ENCODE measurements at regions not wholly inside any gene's neighbourhood (a gene's known extent, or its start where the extent isn't known, plus 50 kb on each side); places are given as distances from the start of the nearest gene placed in this dataset.
"Not testable (repeated sequence)": the region's sequence is repeated elsewhere in the genome, so short reads cannot be mapped to it uniquely, and the experiment has no call there.

DNA sequence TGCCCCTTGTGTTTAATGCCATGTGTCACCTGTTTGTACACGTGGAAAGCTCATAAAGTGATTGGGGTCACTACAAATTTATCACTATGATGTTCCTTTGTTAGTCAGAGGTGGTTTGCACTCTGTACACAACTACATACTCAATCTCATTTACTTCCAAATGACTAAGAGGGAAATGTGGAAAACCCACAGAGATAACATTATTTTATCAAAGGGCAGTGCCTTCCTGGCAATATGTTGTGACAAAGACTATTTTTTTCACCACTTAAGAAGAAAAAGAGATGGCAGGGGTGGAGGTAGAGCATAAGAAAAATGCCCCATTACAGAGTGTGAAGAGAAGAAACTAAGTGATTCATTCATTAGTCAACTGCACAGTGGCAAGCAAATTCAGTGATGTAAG lies 1064.1 kb upstream of the FLRT2 start:
- Histone ChIP-seq H3K4me3 (no peak overlapping the region), H3K27ac (no peak overlapping the region)

GRCh38 chr14:84468153-84468552 lies 1061.8 kb upstream of the FLRT2 start:
- no peak overlapping the region for H3K4me3 ChIP-seq
- no peak overlapping the region for H3K27ac ChIP-seq

DNA sequence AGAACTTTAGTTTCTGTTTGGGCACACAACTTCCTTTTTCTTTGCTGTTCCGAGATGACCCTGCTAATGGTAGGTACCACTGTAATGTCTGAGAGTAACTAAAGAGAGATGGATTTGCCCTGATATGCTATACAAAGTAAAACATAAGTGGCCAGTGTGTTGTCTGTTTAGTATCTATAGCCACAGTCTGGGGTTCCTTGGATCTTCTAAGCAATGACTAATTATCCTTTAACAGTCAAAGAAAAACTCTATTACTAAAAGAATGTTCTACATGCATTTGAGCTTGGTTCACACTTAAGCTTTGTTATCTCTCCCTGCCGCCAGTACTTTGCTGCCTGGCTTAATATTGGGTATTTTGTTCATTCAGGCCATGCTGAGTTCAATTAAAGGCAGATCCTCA lies 1051.9 kb upstream of the FLRT2 start:
- Histone ChIP-seq H3K4me3 (no peak overlapping the region), H3K27ac (no peak overlapping the region)

GRCh38 chr14:84482256-84483071 lies 1047.5 kb upstream of the FLRT2 start:
- no peak overlapping the region for H3K4me3 ChIP-seq
- H3K27ac ChIP-seq, result no peak overlapping the region

DNA sequence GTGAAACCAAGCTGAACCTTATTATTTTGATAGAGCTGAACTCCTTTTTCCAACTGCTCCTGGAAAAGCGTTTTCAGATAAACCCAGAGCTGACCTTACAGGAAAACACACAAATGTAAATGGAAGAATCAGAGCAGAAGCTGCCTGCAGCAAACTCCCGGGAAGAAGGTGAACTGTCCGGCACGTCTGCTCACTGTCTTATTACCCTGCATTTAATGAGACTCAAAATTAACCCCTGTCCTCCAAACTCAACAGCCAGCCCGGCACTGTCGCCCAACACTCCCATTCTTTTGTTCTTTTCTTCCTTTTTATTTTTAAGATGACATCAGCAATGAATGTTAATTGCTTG lies 1046.9 kb upstream of the FLRT2 start:
- no peak overlapping the region for H3K27ac ChIP-seq
- H3K4me3 ChIP-seq, result no peak overlapping the region

- not testable (repeated sequence) for H3K27ac ChIP-seq, H3K4me3 ChIP-seq
Measured at GRCh38 chr14:84484243-84484642, 1045.7 kb upstream of the FLRT2 start.

- H3K4me3 ChIP-seq, result no peak overlapping the region
- no peak overlapping the region for H3K27ac ChIP-seq
Measured at GRCh38 chr14:84485036-84485435, 1044.9 kb upstream of the FLRT2 start.

DNA sequence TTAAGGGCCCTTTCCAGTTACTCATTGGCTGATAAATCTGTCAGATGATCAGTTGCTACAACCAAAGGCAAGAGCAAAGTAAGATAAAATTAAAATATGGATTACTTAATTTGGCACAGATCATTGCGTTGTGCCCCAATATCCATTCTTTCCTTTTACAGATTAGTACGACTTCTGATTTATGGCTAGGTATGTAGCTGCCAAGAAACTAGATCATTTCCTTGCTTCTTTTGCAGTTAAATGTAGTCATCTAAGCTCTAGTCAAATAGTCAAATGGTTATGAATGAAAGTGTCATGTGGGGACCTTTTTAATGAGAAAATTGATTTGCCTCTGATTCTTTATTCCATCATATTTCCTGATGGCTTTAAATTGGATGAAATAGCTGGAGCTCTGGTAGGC lies 1039.9 kb upstream of the FLRT2 start:
- Histone ChIP-seq H3K4me3 (no peak overlapping the region), H3K27ac (no peak overlapping the region)

GRCh38 chr14:84492685-84493084 lies 1037.3 kb upstream of the FLRT2 start:
- Histone ChIP-seq H3K4me3 (no peak overlapping the region), H3K27ac (no peak overlapping the region)

DNA sequence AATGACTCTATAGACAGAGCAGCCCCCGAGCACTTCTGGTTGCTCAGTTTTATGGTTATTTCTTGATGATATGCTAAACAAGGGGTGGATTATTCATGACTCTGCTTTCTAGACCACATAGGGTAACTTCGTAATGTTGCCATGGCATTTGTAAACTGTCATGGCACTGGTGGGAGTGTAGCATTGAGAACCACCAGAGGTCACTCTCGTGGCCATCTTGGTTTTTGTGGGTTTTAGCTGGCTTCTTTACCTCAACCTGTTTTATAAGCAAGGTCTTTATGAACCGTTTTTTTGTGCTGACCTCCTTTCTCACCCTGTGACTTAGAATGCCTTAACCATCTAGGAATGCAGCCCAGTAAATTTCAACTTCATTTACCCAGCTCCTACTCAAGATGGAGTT lies 1036.2 kb upstream of the FLRT2 start:
- no peak overlapping the region for H3K27ac ChIP-seq
- no peak overlapping the region for H3K4me3 ChIP-seq

- Histone ChIP-seq H3K4me3 (no peak overlapping the region), H3K27ac (no peak overlapping the region)
Measured at GRCh38 chr14:84496677-84497076, 1033.3 kb upstream of the FLRT2 start.

DNA sequence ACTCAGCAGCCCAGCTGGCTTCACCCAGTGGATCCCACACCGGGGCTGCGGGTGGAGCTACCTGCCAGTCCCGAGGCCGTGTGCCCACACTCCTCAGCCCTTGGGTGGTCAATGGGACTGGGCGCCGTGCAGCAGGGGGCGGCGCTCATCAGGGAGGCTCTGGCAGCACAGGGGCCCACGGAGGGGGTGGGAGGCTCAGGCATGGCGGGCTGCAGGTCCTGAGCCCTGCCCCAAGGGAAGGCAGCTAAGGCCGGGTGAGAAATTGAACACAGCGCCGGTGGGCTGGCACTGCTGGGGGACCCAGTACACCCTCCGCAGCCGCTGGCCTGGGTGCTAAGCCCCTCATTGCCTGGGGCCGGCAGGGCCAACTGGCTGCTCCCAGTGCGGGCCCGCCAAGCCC lies 1017.1 kb upstream of the FLRT2 start:
- H3K4me3 ChIP-seq, H3K27ac ChIP-seq: not testable (repeated sequence)

- H3K27ac ChIP-seq, result no peak overlapping the region
- no peak overlapping the region for H3K4me3 ChIP-seq
Measured at GRCh38 chr14:84519836-84520235, 1010.1 kb upstream of the FLRT2 start.

GRCh38 chr14:84520711-84521338 lies 1009.1 kb upstream of the FLRT2 start:
- Histone ChIP-seq H3K4me3 (no peak overlapping the region), H3K27ac (no peak overlapping the region)

- Histone ChIP-seq H3K4me3 (no peak overlapping the region), H3K27ac (no peak overlapping the region)
Measured at GRCh38 chr14:84523746-84524145, 1006.2 kb upstream of the FLRT2 start.

DNA sequence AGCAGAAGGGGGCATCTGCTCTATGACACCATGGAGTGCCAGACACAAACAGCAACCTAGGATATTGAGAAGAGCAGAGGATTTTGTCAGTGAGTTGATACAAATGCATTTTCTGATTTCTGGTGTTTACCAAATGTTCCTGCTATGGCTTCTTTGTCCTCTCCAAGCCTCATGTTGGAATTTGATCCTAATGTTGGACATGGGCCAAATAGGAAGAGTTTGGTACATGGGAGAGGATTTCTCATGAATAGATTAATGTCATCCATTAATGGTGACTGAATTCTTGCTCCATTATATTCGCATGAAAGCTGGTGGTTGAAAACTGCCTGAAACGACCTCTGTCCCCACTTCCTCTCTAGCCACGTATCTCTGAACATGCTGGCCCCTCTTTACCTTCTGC lies 1002.2 kb upstream of the FLRT2 start:
- Histone ChIP-seq H3K27ac (no peak overlapping the region), H3K4me3 (no peak overlapping the region)

GRCh38 chr14:84532016-84532415 lies 997.9 kb upstream of the FLRT2 start:
- Histone ChIP-seq H3K27ac (no peak overlapping the region), H3K4me3 (no peak overlapping the region)

- Histone ChIP-seq H3K27ac (no peak overlapping the region), H3K4me3 (no peak overlapping the region)
Measured at GRCh38 chr14:84533181-84533725, 996.7 kb upstream of the FLRT2 start.

DNA sequence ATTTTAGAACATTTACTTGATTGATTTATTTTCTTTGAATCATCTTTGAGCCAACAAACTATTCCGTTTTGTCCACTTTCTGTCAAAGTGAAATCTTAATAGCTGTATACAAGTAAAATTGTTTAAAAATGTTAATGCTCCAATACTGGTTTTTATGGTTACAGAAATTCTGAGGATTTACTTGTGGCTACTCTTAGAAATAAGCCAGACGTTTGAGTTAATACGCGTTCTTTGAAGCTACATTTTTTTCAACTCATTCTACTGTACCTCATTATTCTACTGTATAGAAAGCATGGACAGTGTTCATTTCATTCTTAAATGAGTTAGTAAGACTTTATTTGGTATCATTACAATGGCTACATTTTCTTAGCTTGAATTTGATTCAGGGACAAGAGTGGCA lies 996.2 kb upstream of the FLRT2 start:
- H3K27ac ChIP-seq, result no peak overlapping the region
- no peak overlapping the region for H3K4me3 ChIP-seq

DNA sequence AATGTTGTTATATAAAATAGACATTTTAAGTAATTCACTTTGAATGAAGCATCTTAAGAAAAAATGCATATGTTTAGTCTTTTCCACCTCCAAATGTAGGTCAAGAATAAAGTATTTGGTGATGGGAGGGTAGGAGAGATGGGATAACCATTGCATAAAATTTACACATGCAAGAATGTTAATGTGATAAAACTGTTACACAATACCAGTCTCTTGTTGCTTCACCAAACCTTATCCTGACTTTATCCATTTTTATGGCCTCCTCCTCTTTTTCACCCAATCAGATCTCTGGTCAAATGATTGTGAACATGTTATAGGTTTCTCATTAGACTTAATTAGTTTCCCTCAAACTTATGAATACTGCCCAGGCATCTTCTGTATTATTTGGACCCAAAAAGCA lies 994.5 kb upstream of the FLRT2 start:
- H3K4me3 ChIP-seq, result no peak overlapping the region
- no peak overlapping the region for H3K27ac ChIP-seq

DNA sequence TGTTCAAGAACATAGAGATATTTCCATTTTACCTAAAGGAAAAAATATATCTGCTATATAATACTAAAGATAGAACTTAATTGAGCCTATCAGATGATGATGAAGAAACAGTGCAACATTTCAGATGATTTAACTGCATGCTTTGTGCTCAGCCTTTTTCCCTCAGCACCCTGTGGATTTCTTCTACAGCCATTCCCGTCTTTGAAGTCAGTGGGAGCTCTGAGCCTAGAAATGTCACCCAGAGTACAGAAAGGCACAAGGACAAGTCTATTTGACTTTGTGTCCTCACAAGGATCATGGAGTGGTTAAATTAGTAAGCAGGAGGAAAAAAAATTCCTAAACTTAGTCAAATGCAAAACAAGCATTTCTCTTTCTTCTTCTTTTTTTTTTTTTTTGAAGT lies 994.0 kb upstream of the FLRT2 start:
- H3K4me3 ChIP-seq, result no peak overlapping the region
- H3K27ac ChIP-seq, result no peak overlapping the region

- no peak overlapping the region for H3K27ac ChIP-seq
- H3K4me3 ChIP-seq, result no peak overlapping the region
Measured at GRCh38 chr14:84541018-84541417, 988.9 kb upstream of the FLRT2 start.
